GM21526 (cell line): ENCODE measurements at regions not wholly inside any gene's neighbourhood (a gene's known extent, or its start where the extent isn't known, plus 50 kb on each side); places are given as distances from the start of the nearest gene placed in this dataset.

Source experiments
- ATAC-seq: cut with Tn5 transposase; IDR thresholded peaks from one replicate; pipeline ENCODE4 v1.9.1; 2021; ENCODE audit warnings: moderate library complexity; ENCODE audit not compliant: unreplicated experiment, low FRiP score

GRCh38 chr14:34931206-34931605 lies 51.6 kb upstream of the SRP54 start:
- ATAC-seq: peak; percentile 37

DNA sequence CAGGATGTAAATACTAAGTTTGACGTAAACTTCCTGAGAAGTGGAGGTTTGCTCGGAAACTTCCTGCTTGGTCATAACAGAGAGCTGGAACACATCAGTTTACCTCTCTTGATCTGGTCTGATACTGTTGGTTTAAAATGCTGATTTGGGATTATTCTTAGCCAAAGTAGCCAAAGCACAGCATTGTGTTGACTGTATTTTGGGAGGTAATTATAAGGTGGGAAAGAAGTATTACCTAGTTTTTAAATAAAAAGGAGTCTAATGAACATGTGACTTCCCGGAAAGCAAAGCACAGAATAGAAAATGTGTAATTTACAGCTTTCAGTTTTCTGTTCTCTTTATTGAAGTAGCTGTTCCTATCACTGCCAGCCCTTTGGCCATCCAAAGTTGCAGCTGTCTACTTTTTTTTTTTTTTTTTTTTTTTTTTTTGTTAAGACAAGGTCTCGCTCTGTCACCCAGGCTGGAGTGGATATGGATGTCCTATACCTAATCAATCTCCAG lies 52.2 kb upstream of the SRP54 start:
- peak; percentile 69 for ATAC-seq

- ATAC-seq: no peak
Measured at GRCh38 chr14:34926552-34926951, 51.4 kb upstream of the BAZ1A start.
